ENCODE measurements at regions not wholly inside any gene's neighbourhood (a gene's known extent, or its start where the extent isn't known, plus 50 kb on each side); places are given as distances from the start of the nearest gene placed in this dataset.

- Histone ChIP-seq H3K27me3 (replicated peaks) (no peaks in the 10 kb centered on the region), H3K4me1 (replicated peaks) (no peaks in the 10 kb centered on the region), H3K4me3 (no peak overlapping the region), H3K9me3 (replicated peaks) (0 out of 2 replicates have a peak, but pooled peaks cover 2% of the 10 kb centered on the region), H3K27ac (no peak overlapping the region), H3K36me3 (no peaks in the 10 kb centered on the region)
- DNase-seq (ENCODE audit: low read depth in 1 of 2, low spot score in 2 of 2) = no peak
These were observed 598.2 kb upstream of the ANO3 start for GRCh38 chr11:25733777-25734176.

GRCh38 chr11:25734591-25735211, 597.2 kb upstream of the ANO3 start:
- no peak overlapping the region for H3K27ac ChIP-seq
- H3K9me3 ChIP-seq (replicated peaks) = 0 out of 2 replicates have a peak, but pooled peaks cover 2% of the 10 kb centered on the region
- H3K27me3 ChIP-seq (replicated peaks) = no peaks in the 10 kb centered on the region
- no peak overlapping the region for H3K4me3 ChIP-seq
- no peaks in the 10 kb centered on the region for H3K36me3 ChIP-seq
- no peaks in the 10 kb centered on the region for H3K4me1 ChIP-seq (replicated peaks)
- no peak for DNase-seq (ENCODE audit: low read depth in 1 of 2, low spot score in 2 of 2)

GRCh38 chr11:25737071-25737675, 594.8 kb upstream of the ANO3 start:
- no peaks in the 10 kb centered on the region for H3K27me3 ChIP-seq (replicated peaks)
- no peak overlapping the region for H3K4me3 ChIP-seq
- no peak for DNase-seq (ENCODE audit: low read depth in 1 of 2, low spot score in 2 of 2)
- H3K36me3 ChIP-seq = no peaks in the 10 kb centered on the region
- H3K4me1 ChIP-seq (replicated peaks) = no peaks in the 10 kb centered on the region
- H3K27ac ChIP-seq = no peak overlapping the region
- peaks cover 4% of the 10 kb centered on the region; the same call in 1 of the 2 replicates for H3K9me3 ChIP-seq (replicated peaks)

- no peaks in the 10 kb centered on the region for H3K27me3 ChIP-seq (replicated peaks)
- DNase-seq (ENCODE audit: low read depth in 1 of 2, low spot score in 2 of 2) = no peak
- H3K36me3 ChIP-seq = no peaks in the 10 kb centered on the region
- no peak overlapping the region for H3K4me3 ChIP-seq
- no peak overlapping the region for H3K27ac ChIP-seq
- H3K9me3 ChIP-seq (replicated peaks) = peaks cover 4% of the 10 kb centered on the region; the same call in 1 of the 2 replicates
- no peaks in the 10 kb centered on the region for H3K4me1 ChIP-seq (replicated peaks)
These were observed 590.0 kb upstream of the ANO3 start for GRCh38 chr11:25741886-25742285.

GRCh38 chr11:25742800-25743199, 589.1 kb upstream of the ANO3 start:
- Histone ChIP-seq H3K27me3 (replicated peaks) (no peaks in the 10 kb centered on the region), H3K9me3 (replicated peaks) (peaks cover 4% of the 10 kb centered on the region; the same call in 1 of the 2 replicates), H3K4me1 (replicated peaks) (no peaks in the 10 kb centered on the region), H3K27ac (no peak overlapping the region), H3K36me3 (no peaks in the 10 kb centered on the region), H3K4me3 (no peak overlapping the region)
- DNase-seq (ENCODE audit: low read depth in 1 of 2, low spot score in 2 of 2) = no peak

- H3K27ac ChIP-seq = no peak overlapping the region
- H3K9me3 ChIP-seq (replicated peaks) = no peaks in the 10 kb centered on the region
- no peak for DNase-seq (ENCODE audit: low read depth in 1 of 2, low spot score in 2 of 2)
- H3K4me3 ChIP-seq = no peak overlapping the region
- H3K27me3 ChIP-seq (replicated peaks) = no peaks in the 10 kb centered on the region
- no peaks in the 10 kb centered on the region for H3K4me1 ChIP-seq (replicated peaks)
- H3K36me3 ChIP-seq = no peaks in the 10 kb centered on the region
These were observed 576.5 kb upstream of the ANO3 start for GRCh38 chr11:25755381-25755780.

GRCh38 chr11:25755918-25756584, 575.9 kb upstream of the ANO3 start:
- Histone ChIP-seq H3K4me1 (replicated peaks) (no peaks in the 10 kb centered on the region), H3K27me3 (replicated peaks) (no peaks in the 10 kb centered on the region), H3K36me3 (no peaks in the 10 kb centered on the region), H3K27ac (no peak overlapping the region), H3K4me3 (no peak overlapping the region), H3K9me3 (replicated peaks) (no peaks in the 10 kb centered on the region)
- no peak for DNase-seq (ENCODE audit: low read depth in 1 of 2, low spot score in 2 of 2)

GRCh38 chr11:25758145-25758661, 573.7 kb upstream of the ANO3 start:
- H3K27me3 ChIP-seq (replicated peaks) = no peaks in the 10 kb centered on the region
- no peak for DNase-seq (ENCODE audit: low read depth in 1 of 2, low spot score in 2 of 2)
- H3K36me3 ChIP-seq = no peaks in the 10 kb centered on the region

GRCh38 chr11:25766332-25767015, 565.5 kb upstream of the ANO3 start:
- Histone ChIP-seq H3K36me3 (no peaks in the 10 kb centered on the region), H3K4me1 (replicated peaks) (no peaks in the 10 kb centered on the region), H3K27me3 (replicated peaks) (no peaks in the 10 kb centered on the region), H3K9me3 (replicated peaks) (no peaks in the 10 kb centered on the region; the same call in 1 of the 2 replicates), H3K27ac (no peak overlapping the region), H3K4me3 (no peak overlapping the region)
- no peak for DNase-seq (ENCODE audit: low read depth in 1 of 2, low spot score in 2 of 2)

More at GRCh38 chr11:25758145-25758661, 573.7 kb upstream of the ANO3 start:
- no peaks in the 10 kb centered on the region for H3K9me3 ChIP-seq (replicated peaks)
- H3K4me1 ChIP-seq (replicated peaks) = no peaks in the 10 kb centered on the region
- no peak overlapping the region for H3K4me3 ChIP-seq
- no peak overlapping the region for H3K27ac ChIP-seq

GRCh38 chr11:25769287-25769686, 562.6 kb upstream of the ANO3 start:
- Histone ChIP-seq H3K27ac (no peak overlapping the region), H3K4me3 (no peak overlapping the region), H3K27me3 (replicated peaks) (no peaks in the 10 kb centered on the region), H3K36me3 (no peaks in the 10 kb centered on the region), H3K9me3 (replicated peaks) (no peaks in the 10 kb centered on the region; the same call in 1 of the 2 replicates), H3K4me1 (replicated peaks) (no peaks in the 10 kb centered on the region)
- no peak for DNase-seq (ENCODE audit: low read depth in 1 of 2, low spot score in 2 of 2)

GRCh38 chr11:25771605-25772004, 560.3 kb upstream of the ANO3 start:
- Histone ChIP-seq H3K4me1 (replicated peaks) (no peaks in the 10 kb centered on the region), H3K36me3 (no peaks in the 10 kb centered on the region), H3K27me3 (replicated peaks) (no peaks in the 10 kb centered on the region), H3K4me3 (no peak overlapping the region), H3K27ac (no peak overlapping the region), H3K9me3 (replicated peaks) (no peaks in the 10 kb centered on the region; the same call in 1 of the 2 replicates)
- DNase-seq (ENCODE audit: low read depth in 1 of 2, low spot score in 2 of 2) = no peak

GRCh38 chr11:25775603-25776002, 556.3 kb upstream of the ANO3 start:
- no peak overlapping the region for H3K27ac ChIP-seq
- H3K4me1 ChIP-seq (replicated peaks) = no peaks in the 10 kb centered on the region
- DNase-seq (ENCODE audit: low read depth in 1 of 2, low spot score in 2 of 2) = no peak
- H3K27me3 ChIP-seq (replicated peaks) = no peaks in the 10 kb centered on the region
- no peaks in the 10 kb centered on the region for H3K9me3 ChIP-seq (replicated peaks)
- no peaks in the 10 kb centered on the region for H3K36me3 ChIP-seq
- no peak overlapping the region for H3K4me3 ChIP-seq

- Histone ChIP-seq H3K4me1 (replicated peaks) (no peaks in the 10 kb centered on the region), H3K9me3 (replicated peaks) (no peaks in the 10 kb centered on the region), H3K27me3 (replicated peaks) (no peaks in the 10 kb centered on the region), H3K27ac (no peak overlapping the region), H3K36me3 (no peaks in the 10 kb centered on the region), H3K4me3 (no peak overlapping the region)
- DNase-seq (ENCODE audit: low read depth in 1 of 2, low spot score in 2 of 2) = no peak
These were observed 555.7 kb upstream of the ANO3 start for GRCh38 chr11:25776238-25776637.

GRCh38 chr11:25777343-25777742, 554.6 kb upstream of the ANO3 start:
- Histone ChIP-seq H3K4me1 (replicated peaks) (no peaks in the 10 kb centered on the region), H3K27me3 (replicated peaks) (no peaks in the 10 kb centered on the region), H3K9me3 (replicated peaks) (no peaks in the 10 kb centered on the region), H3K27ac (no peak overlapping the region), H3K36me3 (no peaks in the 10 kb centered on the region), H3K4me3 (no peak overlapping the region)
- no peak for DNase-seq (ENCODE audit: low read depth in 1 of 2, low spot score in 2 of 2)

Measured in SJSA1 (cell line).